ENCODE measurements at regions not wholly inside any gene's neighbourhood (a gene's known extent, or its start where the extent isn't known, plus 50 kb on each side); places are given as distances from the start of the nearest gene placed in this dataset.

- Mint-ChIP-seq H3K27me3 (no peaks in the 10 kb centered on the region), H3K27ac (no peak overlapping the region), H3K4me1 (no peaks in the 10 kb centered on the region), H3K4me3 (no peak overlapping the region), H3K9me3 (ENCODE audit: insufficient read depth) (peaks cover 10% of the 10 kb centered on the region)
- Histone ChIP-seq H3K36me3 (replicated peaks in 1 of 2; ENCODE audit: control extremely low read depth in 1 of 2, control insufficient read depth in 1 of 2, extremely low read depth in 1 of 2, insufficient read depth in 2 of 2, low read length in 1 of 2) (no peaks in the 10 kb centered on the region), H3K4me1 (ENCODE audit: control insufficient read depth in 2 of 2, insufficient read depth in 2 of 2, low read length in 2 of 2) (no peaks in the 10 kb centered on the region), H2AFZ (ENCODE audit: insufficient read depth, low read depth, low read length, poor library complexity, severe bottlenecking) (no peak overlapping the region), H3K27ac (ENCODE audit: low read length in 2 of 2) (no peak overlapping the region), H3K9me3 (ENCODE audit: control extremely low read depth in 1 of 3, control insufficient read depth in 2 of 3, insufficient read depth in 1 of 3, low read length in 2 of 3) (peaks cover 0 to under 1% (median 0%) of the 10 kb centered on the region in 3 donors), H3K4me3 (ENCODE audit: control extremely low read depth in 1 of 5, extremely low read depth in 1 of 5, insufficient read depth in 1 of 5, low read depth in 2 of 5, low read length in 4 of 5) (no peak overlapping the region), H4K20me1 (ENCODE audit: control insufficient read depth, insufficient read depth, low read length, poor library complexity, severe bottlenecking) (no peaks in the 10 kb centered on the region), H3K27me3 (replicated peaks in 1 of 4; ENCODE audit: control extremely low read depth in 1 of 4, control insufficient read depth in 3 of 4, insufficient read depth in 4 of 4, low read length in 3 of 4) (no peaks in the 10 kb centered on the region), H3K79me2 (ENCODE audit: control insufficient read depth, insufficient read depth, low read length) (no peaks in the 10 kb centered on the region), H3K4me2 (replicated peaks; ENCODE audit: low read depth, low read length, poor library complexity, severe bottlenecking) (no peak overlapping the region), H3K9ac (ENCODE audit: low read length) (no peak overlapping the region)
- POLR2A ChIA-PET, result no interaction called here
- no peak for TF ChIP-seq CTCF (IDR thresholded peaks at IDR 0.05)
- TF ChIP-seq EZH2 (IDR thresholded peaks at IDR 0.05; ENCODE audit: borderline replicate concordance, insufficient read depth, low read depth, low read length, poor library complexity, severe bottlenecking), result no peak
- ATAC-seq (ENCODE audit: low read depth) (no peak), DNase-seq (no peak)
- intact Hi-C loops (cut with micrococcal nuclease), result no loop called here
- WGBS (ENCODE audit: insufficient coverage), result no CpG with 5 or more reads among the region's 2 CpGs
- CTCF ChIA-PET, result no interaction called here
Observed at GRCh38 chr5:4363045-4363444, 767.4 kb downstream of the IRX1 start.

GRCh38 chr5:4366628-4367027, 771.0 kb downstream of the IRX1 start:
- intact Hi-C loops (cut with micrococcal nuclease), result no loop called here
- no peaks in the 10 kb centered on the region for H3K27me3 ChIP-seq (replicated peaks in 1 of 4; ENCODE audit: control extremely low read depth in 1 of 4, control insufficient read depth in 3 of 4, insufficient read depth in 4 of 4, low read length in 3 of 4)
- Mint-ChIP-seq H3K9me3 (ENCODE audit: insufficient read depth) (no peaks in the 10 kb centered on the region), H3K4me3 (no peak overlapping the region), H3K27ac (no peak overlapping the region), H3K4me1 (no peaks in the 10 kb centered on the region), H3K27me3 (no peaks in the 10 kb centered on the region)
- WGBS (ENCODE audit: insufficient coverage), result 88% methylated on average over 3 of the region's 5 CpGs
- DNase-seq, result no peak
- POLR2A ChIA-PET, result no interaction called here
- no peak for ATAC-seq (ENCODE audit: low read depth)
- no peaks in the 10 kb centered on the region for H4K20me1 ChIP-seq (ENCODE audit: control insufficient read depth, insufficient read depth, low read length, poor library complexity, severe bottlenecking)
- H3K9ac ChIP-seq (ENCODE audit: low read length), result no peak overlapping the region
- H3K79me2 ChIP-seq (ENCODE audit: control insufficient read depth, insufficient read depth, low read length), result no peaks in the 10 kb centered on the region
- TF ChIP-seq EZH2 (IDR thresholded peaks at IDR 0.05; ENCODE audit: borderline replicate concordance, insufficient read depth, low read depth, low read length, poor library complexity, severe bottlenecking) (no peak), CTCF (IDR thresholded peaks at IDR 0.05) (no peak)
- no peak overlapping the region for H3K27ac ChIP-seq (ENCODE audit: low read length in 2 of 2)
- no peak overlapping the region for H2AFZ ChIP-seq (ENCODE audit: insufficient read depth, low read depth, low read length, poor library complexity, severe bottlenecking)
- CTCF ChIA-PET, result no interaction called here
- H3K4me2 ChIP-seq (replicated peaks; ENCODE audit: low read depth, low read length, poor library complexity, severe bottlenecking), result no peak overlapping the region
- no peaks in the 10 kb centered on the region for H3K9me3 ChIP-seq (ENCODE audit: control extremely low read depth in 1 of 3, control insufficient read depth in 2 of 3, insufficient read depth in 1 of 3, low read length in 2 of 3)
- no peaks in the 10 kb centered on the region for H3K36me3 ChIP-seq (replicated peaks in 1 of 2; ENCODE audit: control extremely low read depth in 1 of 2, control insufficient read depth in 1 of 2, extremely low read depth in 1 of 2, insufficient read depth in 2 of 2, low read length in 1 of 2)
- no peak overlapping the region for H3K4me3 ChIP-seq (ENCODE audit: control extremely low read depth in 1 of 5, extremely low read depth in 1 of 5, insufficient read depth in 1 of 5, low read depth in 2 of 5, low read length in 4 of 5)
- no peaks in the 10 kb centered on the region for H3K4me1 ChIP-seq (ENCODE audit: control insufficient read depth in 2 of 2, insufficient read depth in 2 of 2, low read length in 2 of 2)
